Loucy (cell line): ENCODE measurements at regions not wholly inside any gene's neighbourhood (a gene's known extent, or its start where the extent isn't known, plus 50 kb on each side); places are given as distances from the start of the nearest gene placed in this dataset.

Source experiments
- EZH2phosphoT487 ChIP-seq: fragments of 200-600 bp; IDR thresholded peaks from 2 replicates; pipeline ENCODE4 v1.6.1; 2018; ENCODE audit warnings: antibody characterized with exemption, mild to moderate bottlenecking, moderate library complexity, borderline replicate concordance
- TF ChIP-seq, protein P1 (sequence below): fragments of 200-600 bp; sonication (generic); conservative IDR thresholded peaks from 2 replicates; pipeline ENCODE4 v1.5.1; 2014; ENCODE audit warnings: mild to moderate bottlenecking, antibody characterized with exemption, low read length

GRCh38 chr4:136831553-136831952, 700.7 kb downstream of the PCDH18 start:
- TF ChIP-seq, protein P1, sequence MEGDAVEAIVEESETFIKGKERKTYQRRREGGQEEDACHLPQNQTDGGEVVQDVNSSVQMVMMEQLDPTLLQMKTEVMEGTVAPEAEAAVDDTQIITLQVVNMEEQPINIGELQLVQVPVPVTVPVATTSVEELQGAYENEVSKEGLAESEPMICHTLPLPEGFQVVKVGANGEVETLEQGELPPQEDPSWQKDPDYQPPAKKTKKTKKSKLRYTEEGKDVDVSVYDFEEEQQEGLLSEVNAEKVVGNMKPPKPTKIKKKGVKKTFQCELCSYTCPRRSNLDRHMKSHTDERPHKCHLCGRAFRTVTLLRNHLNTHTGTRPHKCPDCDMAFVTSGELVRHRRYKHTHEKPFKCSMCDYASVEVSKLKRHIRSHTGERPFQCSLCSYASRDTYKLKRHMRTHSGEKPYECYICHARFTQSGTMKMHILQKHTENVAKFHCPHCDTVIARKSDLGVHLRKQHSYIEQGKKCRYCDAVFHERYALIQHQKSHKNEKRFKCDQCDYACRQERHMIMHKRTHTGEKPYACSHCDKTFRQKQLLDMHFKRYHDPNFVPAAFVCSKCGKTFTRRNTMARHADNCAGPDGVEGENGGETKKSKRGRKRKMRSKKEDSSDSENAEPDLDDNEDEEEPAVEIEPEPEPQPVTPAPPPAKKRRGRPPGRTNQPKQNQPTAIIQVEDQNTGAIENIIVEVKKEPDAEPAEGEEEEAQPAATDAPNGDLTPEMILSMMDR = peak; percentile 30; the same call in 1 of the 2 replicates
- no peak for TF ChIP-seq EZH2phosphoT487
